ENCODE measurements at regions not wholly inside any gene's neighbourhood (a gene's known extent, or its start where the extent isn't known, plus 50 kb on each side); places are given as distances from the start of the nearest gene placed in this dataset.

DNA sequence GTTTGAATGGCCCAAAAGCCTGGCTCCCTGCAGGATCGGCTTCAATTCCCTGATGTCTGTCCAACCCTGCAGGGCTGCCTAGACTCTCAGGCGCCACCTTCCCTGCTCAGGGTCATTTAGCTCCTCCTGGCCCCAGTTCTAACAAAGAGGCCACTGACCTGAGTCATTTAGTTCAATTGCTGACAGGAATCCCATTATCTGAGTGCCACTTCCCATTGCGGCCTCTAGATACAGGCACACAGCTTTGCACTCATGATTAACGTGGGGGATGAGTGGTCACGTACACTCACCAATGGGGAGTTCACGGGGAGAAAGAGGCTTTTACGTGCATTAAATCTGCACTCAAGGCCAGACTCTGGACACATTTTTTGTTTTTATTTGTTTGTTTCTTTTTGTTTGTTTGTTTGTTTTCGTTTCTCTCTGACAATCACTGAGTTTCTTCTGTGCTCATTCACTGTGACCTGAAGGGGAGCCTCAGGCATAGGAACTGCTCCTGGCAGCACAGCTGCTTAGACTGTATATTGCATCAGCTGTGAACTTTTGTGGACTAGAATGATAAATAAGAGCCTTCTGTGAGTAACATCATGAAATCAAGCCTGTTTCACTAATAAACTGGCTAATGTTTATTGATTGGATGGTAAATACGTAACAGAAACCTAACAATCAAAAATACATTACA, 118.9 kb upstream of the CTNNA2 start:
- H3K36me3 Mint-ChIP-seq (ENCODE audit: low read depth): no peaks in the 10 kb centered on the region
- no peaks in the 10 kb centered on the region for H3K9me3 Mint-ChIP-seq
- TF ChIP-seq, protein P1, sequence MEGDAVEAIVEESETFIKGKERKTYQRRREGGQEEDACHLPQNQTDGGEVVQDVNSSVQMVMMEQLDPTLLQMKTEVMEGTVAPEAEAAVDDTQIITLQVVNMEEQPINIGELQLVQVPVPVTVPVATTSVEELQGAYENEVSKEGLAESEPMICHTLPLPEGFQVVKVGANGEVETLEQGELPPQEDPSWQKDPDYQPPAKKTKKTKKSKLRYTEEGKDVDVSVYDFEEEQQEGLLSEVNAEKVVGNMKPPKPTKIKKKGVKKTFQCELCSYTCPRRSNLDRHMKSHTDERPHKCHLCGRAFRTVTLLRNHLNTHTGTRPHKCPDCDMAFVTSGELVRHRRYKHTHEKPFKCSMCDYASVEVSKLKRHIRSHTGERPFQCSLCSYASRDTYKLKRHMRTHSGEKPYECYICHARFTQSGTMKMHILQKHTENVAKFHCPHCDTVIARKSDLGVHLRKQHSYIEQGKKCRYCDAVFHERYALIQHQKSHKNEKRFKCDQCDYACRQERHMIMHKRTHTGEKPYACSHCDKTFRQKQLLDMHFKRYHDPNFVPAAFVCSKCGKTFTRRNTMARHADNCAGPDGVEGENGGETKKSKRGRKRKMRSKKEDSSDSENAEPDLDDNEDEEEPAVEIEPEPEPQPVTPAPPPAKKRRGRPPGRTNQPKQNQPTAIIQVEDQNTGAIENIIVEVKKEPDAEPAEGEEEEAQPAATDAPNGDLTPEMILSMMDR (conservative IDR thresholded peaks at IDR 0.05): no peak
- DNase-seq (ENCODE audit: low read depth, low spot score): peak; percentile 28
- H3K4me3 Mint-ChIP-seq: peak overlapping the region; percentile 3
- no peak overlapping the region for H3K27ac Mint-ChIP-seq (ENCODE audit: unreplicated experiment)
- peaks cover 21% of the 10 kb centered on the region for H3K4me1 Mint-ChIP-seq
- peaks cover 2% of the 10 kb centered on the region for H3K27me3 Mint-ChIP-seq (ENCODE audit: low read depth)

DNA sequence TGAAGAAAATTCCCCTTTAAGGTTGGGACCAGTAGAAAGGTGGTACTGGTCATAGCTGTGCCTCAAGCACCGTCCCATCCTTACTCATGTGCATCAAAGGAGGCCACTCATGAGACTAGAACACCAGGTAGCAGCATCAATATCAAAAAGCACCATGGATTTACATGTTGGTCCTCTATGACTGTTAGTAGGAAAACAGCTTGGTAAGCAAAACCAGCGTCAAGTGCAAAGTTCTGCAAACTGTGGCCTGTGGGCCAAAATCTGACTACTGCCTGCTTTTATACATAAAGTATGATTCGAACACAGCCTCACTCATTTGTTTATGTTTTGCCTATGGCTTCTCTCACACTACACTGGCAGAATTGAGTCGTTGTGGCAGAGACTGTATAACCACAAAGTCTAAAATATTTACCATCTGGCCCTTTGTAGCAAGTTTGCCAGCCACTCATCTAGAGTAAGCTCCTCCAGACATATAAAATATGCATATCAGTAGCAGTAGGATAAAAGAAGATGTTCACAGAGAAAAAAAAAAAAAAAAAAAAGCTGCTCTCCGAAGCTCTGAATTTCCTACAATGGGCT, 119.7 kb upstream of the CTNNA2 start:
- Mint-ChIP-seq H3K27me3 (ENCODE audit: low read depth) (peaks cover 2% of the 10 kb centered on the region), H3K4me3 (peak overlapping the region; percentile 3), H3K4me1 (peaks cover 21% of the 10 kb centered on the region), H3K36me3 (ENCODE audit: low read depth) (no peaks in the 10 kb centered on the region), H3K9me3 (no peaks in the 10 kb centered on the region), H3K27ac (ENCODE audit: unreplicated experiment) (no peak overlapping the region)
- DNase-seq (ENCODE audit: low read depth, low spot score): no peak
- TF ChIP-seq, protein P1 (conservative IDR thresholded peaks at IDR 0.05): no peak

DNA sequence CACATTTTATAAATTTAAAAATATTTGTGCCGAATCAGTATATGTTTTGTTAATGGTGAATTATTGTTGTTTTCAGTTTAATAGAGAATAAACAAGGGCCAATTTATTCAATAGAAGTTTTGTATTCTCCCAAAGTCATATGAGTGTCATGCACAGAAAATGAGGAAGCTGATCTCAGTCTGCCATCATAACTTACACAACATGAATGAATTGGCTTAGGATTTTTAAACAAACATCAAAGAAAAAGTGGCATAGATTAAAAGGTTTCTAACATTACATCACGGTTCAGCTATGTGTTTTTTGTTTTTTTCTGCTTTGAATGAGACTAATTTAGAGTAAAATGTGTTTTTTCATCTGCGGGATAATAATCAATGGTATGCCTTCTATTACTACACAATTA, 123.4 kb upstream of the CTNNA2 start:
- TF ChIP-seq, protein P1 (conservative IDR thresholded peaks at IDR 0.05): no peak
- peaks cover 19% of the 10 kb centered on the region for H3K4me1 Mint-ChIP-seq
- no peaks in the 10 kb centered on the region for H3K36me3 Mint-ChIP-seq (ENCODE audit: low read depth)
- no peaks in the 10 kb centered on the region for H3K9me3 Mint-ChIP-seq
- peaks cover 2% of the 10 kb centered on the region for H3K27me3 Mint-ChIP-seq (ENCODE audit: low read depth)
- H3K4me3 Mint-ChIP-seq: no peak overlapping the region
- H3K27ac Mint-ChIP-seq (ENCODE audit: unreplicated experiment): no peak overlapping the region
- DNase-seq (ENCODE audit: low read depth, low spot score): no peak

DNA sequence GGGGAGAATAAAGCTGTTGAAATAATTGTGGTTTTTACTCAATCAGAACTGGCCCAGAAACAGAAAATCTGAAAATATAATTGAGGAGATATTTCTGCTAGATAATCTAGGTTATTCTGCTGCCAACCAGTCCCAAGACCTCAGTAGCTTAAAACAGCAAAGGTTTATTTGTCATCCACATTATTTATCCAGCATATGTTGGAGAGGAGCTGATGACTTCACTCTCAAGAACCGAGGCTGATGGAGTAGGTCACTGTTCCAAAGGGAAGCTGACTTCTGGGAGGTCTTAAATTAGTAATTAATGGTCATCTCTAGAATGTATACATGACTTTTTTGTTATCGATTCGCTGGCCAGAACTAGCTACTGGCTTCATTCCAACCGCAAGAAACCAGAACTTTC, 124.8 kb upstream of the CTNNA2 start:
- peaks cover 2% of the 10 kb centered on the region for H3K27me3 Mint-ChIP-seq (ENCODE audit: low read depth)
- TF ChIP-seq, protein P1 (conservative IDR thresholded peaks at IDR 0.05): no peak
- H3K36me3 Mint-ChIP-seq (ENCODE audit: low read depth): no peaks in the 10 kb centered on the region
- peaks cover 4% of the 10 kb centered on the region for H3K4me1 Mint-ChIP-seq
- no peak overlapping the region for H3K27ac Mint-ChIP-seq (ENCODE audit: unreplicated experiment)
- H3K4me3 Mint-ChIP-seq: no peak overlapping the region
- DNase-seq (ENCODE audit: low read depth, low spot score): no peak
- H3K9me3 Mint-ChIP-seq: no peaks in the 10 kb centered on the region

DNA sequence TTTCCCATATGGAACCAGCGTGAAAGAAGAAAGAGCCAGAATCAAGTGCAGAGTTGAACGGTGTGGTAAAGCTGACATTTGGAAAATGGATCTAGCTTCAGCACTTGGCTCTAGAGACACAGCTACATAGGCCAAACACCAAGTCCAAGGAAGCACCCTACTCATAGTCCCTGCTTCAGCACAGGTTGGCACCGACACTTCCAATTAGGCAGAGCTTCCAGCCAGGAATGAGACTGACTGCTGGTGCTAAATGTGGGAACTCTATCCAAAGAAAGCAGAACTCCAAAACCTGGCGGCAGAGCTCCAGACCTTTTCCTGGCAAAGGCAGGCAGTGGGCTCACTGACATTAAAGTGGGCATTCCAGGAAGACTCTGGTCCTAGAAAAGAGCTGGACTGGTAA, 125.4 kb upstream of the CTNNA2 start:
- Mint-ChIP-seq H3K27me3 (ENCODE audit: low read depth) (peaks cover 2% of the 10 kb centered on the region), H3K27ac (ENCODE audit: unreplicated experiment) (no peak overlapping the region), H3K4me3 (no peak overlapping the region), H3K4me1 (no peaks in the 10 kb centered on the region), H3K36me3 (ENCODE audit: low read depth) (no peaks in the 10 kb centered on the region), H3K9me3 (no peaks in the 10 kb centered on the region)
- TF ChIP-seq, protein P1 (conservative IDR thresholded peaks at IDR 0.05): no peak
- DNase-seq (ENCODE audit: low read depth, low spot score): no peak

All from neural crest cell (in vitro differentiated cells).